CD4-positive, alpha-beta T cell (primary cell): ENCODE measurements at regions not wholly inside any gene's neighbourhood (a gene's known extent, or its start where the extent isn't known, plus 50 kb on each side); places are given as distances from the start of the nearest gene placed in this dataset.

Source experiments
- ATAC-seq: fragments of 200-7000 bp; cut with Tn5 transposase; one replicate; pipeline ENCODE4 v1.10.0; 2022; ENCODE audit warnings: mild to moderate bottlenecking; ENCODE audit not compliant: poor library complexity
- CTCF ChIA-PET: fragments of 350-600 bp; sonication (Branson Sonifier 250); formaldehyde crosslinking; loops from one replicate; lab custom pipeline; 2021; ENCODE audit warnings: antibody characterized with exemption, inconsistent platforms; lab: Charles Lee
- POLR2A ChIA-PET: fragments of 350-600 bp; sonication (Branson Sonifier 250); formaldehyde crosslinking; loops from one replicate; lab custom pipeline; 2021; ENCODE audit warnings: antibody characterized with exemption, inconsistent platforms; lab: Charles Lee
- DNase-seq, 14 experiments: peaks; one replicate each; pipeline ENCODE4 v3.0.0-alpha.2; 2013 to 2020; ENCODE audit warnings: mixed read lengths in 2 of 14
- H3K27ac ChIP-seq, 2 donors: one replicate each; pipeline versions ENCODE4 v1.5.1 to v1.7.0; 2013; ENCODE audit warnings: low read length in 2 of 2, low read depth in 1 of 2, mild to moderate bottlenecking in 1 of 2
- H3K27me3 ChIP-seq, 2 experiments: 1 replicate in 1 of 2; 2 replicates in 1 of 2; pipeline versions ENCODE4 v1.6.1 to v1.7.0; 2013; ENCODE audit warnings: low read length in 2 of 2, control low read depth in 1 of 2, mild to moderate bottlenecking in 1 of 2, moderate library complexity in 1 of 2; ENCODE audit not compliant: insufficient read depth in 2 of 2, control insufficient read depth in 1 of 2
- H3K36me3 ChIP-seq: one replicate; pipeline ENCODE4 v1.6.1; 2013; ENCODE audit warnings: low read length, control low read depth; ENCODE audit not compliant: insufficient read depth
- H3K4me1 ChIP-seq: one replicate; pipeline ENCODE4 v1.6.1; 2013; ENCODE audit warnings: low read length, control low read depth; ENCODE audit not compliant: insufficient read depth
- H3K4me3 ChIP-seq: one replicate; pipeline ENCODE4 v1.5.1; 2013; ENCODE audit warnings: mild to moderate bottlenecking, low read length, moderate library complexity
- H3K9me3 ChIP-seq, 2 experiments: 1 replicate in 1 of 2; 2 replicates in 1 of 2; pipeline versions ENCODE4 v1.6.1 to v1.7.0; 2013; ENCODE audit warnings: low read length in 2 of 2, mild to moderate bottlenecking in 2 of 2, control low read depth in 1 of 2, moderate library complexity in 1 of 2; ENCODE audit not compliant: control insufficient read depth in 1 of 2, insufficient read depth in 1 of 2
- H3K27ac Mint-ChIP-seq: one replicate; pipeline ENCODE4 v1.8.0; 2020; ENCODE audit warnings: mixed read lengths
- H3K27me3 Mint-ChIP-seq: one replicate; pipeline ENCODE4 v1.8.0; 2021; ENCODE audit warnings: mixed read lengths
- H3K36me3 Mint-ChIP-seq: one replicate; pipeline ENCODE4 v1.8.0; 2021; ENCODE audit warnings: low read depth, mixed read lengths
- H3K4me1 Mint-ChIP-seq: one replicate; pipeline ENCODE4 v1.8.0; 2021; ENCODE audit warnings: low read depth, mixed read lengths
- H3K4me3 Mint-ChIP-seq: one replicate; pipeline ENCODE4 v1.8.0; 2020; ENCODE audit warnings: mild to moderate bottlenecking, mixed read lengths
- H3K9me3 Mint-ChIP-seq: one replicate; pipeline ENCODE4 v1.8.0; 2020; ENCODE audit warnings: mixed read lengths
- intact Hi-C, 2 experiments: fragments of 100-400 bp; cut with DNase I in 1 of 2; cut with micrococcal nuclease in 1 of 2; formaldehyde crosslinking; loops; one replicate each; pipeline versions ENCODE4 v1.15.1 to v1.9.0; 2023 to 2025; cut with DNase I, micrococcal nuclease
- TF ChIP-seq, protein P1 (sequence below): fragments of 200-600 bp; IDR thresholded peaks from one replicate; pipeline ENCODE4 v1.8.0; 2022; ENCODE audit warnings: antibody characterized with exemption, mild to moderate bottlenecking

DNA sequence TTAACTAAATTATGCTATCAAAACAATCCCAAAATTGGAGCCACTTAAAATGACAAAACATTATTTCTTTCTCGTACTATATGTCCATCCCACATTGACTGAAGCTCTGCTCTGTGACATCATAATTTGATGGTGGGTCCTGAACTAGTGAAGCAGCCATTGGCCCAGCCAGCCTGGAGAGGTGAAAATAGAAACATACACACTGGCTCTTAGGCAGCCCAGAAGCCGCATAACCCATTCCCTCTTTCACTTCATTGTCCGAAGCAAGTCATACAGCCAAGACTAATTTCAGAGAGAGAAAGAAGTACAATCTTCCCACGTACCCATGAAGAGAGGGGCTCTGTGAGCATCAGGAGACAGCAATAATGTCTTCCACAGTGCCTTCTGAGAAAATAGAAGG is 342.5 kb downstream of the NFIB start:
- TF ChIP-seq, protein P1, sequence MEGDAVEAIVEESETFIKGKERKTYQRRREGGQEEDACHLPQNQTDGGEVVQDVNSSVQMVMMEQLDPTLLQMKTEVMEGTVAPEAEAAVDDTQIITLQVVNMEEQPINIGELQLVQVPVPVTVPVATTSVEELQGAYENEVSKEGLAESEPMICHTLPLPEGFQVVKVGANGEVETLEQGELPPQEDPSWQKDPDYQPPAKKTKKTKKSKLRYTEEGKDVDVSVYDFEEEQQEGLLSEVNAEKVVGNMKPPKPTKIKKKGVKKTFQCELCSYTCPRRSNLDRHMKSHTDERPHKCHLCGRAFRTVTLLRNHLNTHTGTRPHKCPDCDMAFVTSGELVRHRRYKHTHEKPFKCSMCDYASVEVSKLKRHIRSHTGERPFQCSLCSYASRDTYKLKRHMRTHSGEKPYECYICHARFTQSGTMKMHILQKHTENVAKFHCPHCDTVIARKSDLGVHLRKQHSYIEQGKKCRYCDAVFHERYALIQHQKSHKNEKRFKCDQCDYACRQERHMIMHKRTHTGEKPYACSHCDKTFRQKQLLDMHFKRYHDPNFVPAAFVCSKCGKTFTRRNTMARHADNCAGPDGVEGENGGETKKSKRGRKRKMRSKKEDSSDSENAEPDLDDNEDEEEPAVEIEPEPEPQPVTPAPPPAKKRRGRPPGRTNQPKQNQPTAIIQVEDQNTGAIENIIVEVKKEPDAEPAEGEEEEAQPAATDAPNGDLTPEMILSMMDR, result no peak
- intact Hi-C loops, result no loop called here

DNA sequence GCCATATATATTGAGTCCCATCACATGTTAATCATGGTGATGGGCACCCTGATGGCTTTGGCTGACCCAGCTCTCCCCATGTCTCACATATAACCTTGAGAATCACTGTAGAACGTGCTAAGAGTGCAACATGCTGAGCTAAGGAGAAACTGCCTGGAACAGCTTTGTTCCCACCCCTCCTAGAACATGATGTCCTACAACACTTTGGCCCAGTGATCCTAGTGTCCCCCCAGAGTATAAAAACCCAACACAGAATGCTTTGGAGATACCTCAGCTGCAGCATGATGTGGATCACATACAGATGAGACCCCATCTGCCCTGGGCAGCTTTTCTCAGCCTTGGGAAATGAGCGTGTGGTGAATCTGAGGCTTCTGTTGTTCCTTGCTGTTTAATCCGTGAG is 343.5 kb downstream of the NFIB start:
- Mint-ChIP-seq H3K27me3 (no peaks in the 10 kb centered on the region), H3K4me1 (no peaks in the 10 kb centered on the region), H3K4me3 (no peak overlapping the region), H3K36me3 (no peaks in the 10 kb centered on the region), H3K27ac (no peak overlapping the region), H3K9me3 (peaks cover 3% of the 10 kb centered on the region)
- H3K27me3 ChIP-seq, result no peaks in the 10 kb centered on the region
- CTCF ChIA-PET, result no interaction called here
- H3K9me3 ChIP-seq, result no peaks in the 10 kb centered on the region
- no peaks in the 10 kb centered on the region for H3K36me3 ChIP-seq
- POLR2A ChIA-PET, result no interaction called here
- TF ChIP-seq, protein P1, result no peak
- no peak for DNase-seq
- intact Hi-C loops, result no loop called here
- no peak overlapping the region for H3K4me3 ChIP-seq
- ATAC-seq, result no peak
- H3K27ac ChIP-seq, result no peak overlapping the region
- no peaks in the 10 kb centered on the region for H3K4me1 ChIP-seq

More for the DNA sequence above, 342.5 kb downstream of the NFIB start:
- Mint-ChIP-seq H3K4me1 (no peaks in the 10 kb centered on the region), H3K4me3 (no peak overlapping the region), H3K27me3 (no peaks in the 10 kb centered on the region), H3K9me3 (peaks cover 3% of the 10 kb centered on the region), H3K27ac (no peak overlapping the region), H3K36me3 (no peaks in the 10 kb centered on the region)
- Histone ChIP-seq H3K36me3 (no peaks in the 10 kb centered on the region), H3K27me3 (no peaks in the 10 kb centered on the region), H3K9me3 (no peaks in the 10 kb centered on the region), H3K4me3 (no peak overlapping the region), H3K27ac (no peak overlapping the region), H3K4me1 (no peaks in the 10 kb centered on the region)
- ChIA-PET POLR2A (no interaction called here), CTCF (no interaction called here)
- no peak for ATAC-seq
- no peak for DNase-seq

GRCh38 chr9:13970018-13970417 is 343.9 kb downstream of the NFIB start:
- Histone ChIP-seq H3K27ac (no peak overlapping the region), H3K9me3 (no peaks in the 10 kb centered on the region)

More at GRCh38 chr9:13970018-13970417, 343.9 kb downstream of the NFIB start:
- Mint-ChIP-seq H3K27ac (no peak overlapping the region), H3K4me1 (no peaks in the 10 kb centered on the region), H3K9me3 (peaks cover 3% of the 10 kb centered on the region), H3K27me3 (no peaks in the 10 kb centered on the region), H3K36me3 (no peaks in the 10 kb centered on the region), H3K4me3 (no peak overlapping the region)
- intact Hi-C loops, result no loop called here
- POLR2A ChIA-PET, result no interaction called here
- no peak overlapping the region for H3K4me3 ChIP-seq
- TF ChIP-seq, protein P1, result no peak
- H3K27me3 ChIP-seq, result no peaks in the 10 kb centered on the region
- CTCF ChIA-PET, result no interaction called here
- ATAC-seq (no peak), DNase-seq (no peak)
- H3K4me1 ChIP-seq, result no peaks in the 10 kb centered on the region
- H3K36me3 ChIP-seq, result no peaks in the 10 kb centered on the region
